Heart left ventricle (tissue), 13 donors: ENCODE measurements at regions not wholly inside any gene's neighbourhood (a gene's known extent, or its start where the extent isn't known, plus 50 kb on each side); places are given as distances from the start of the nearest gene placed in this dataset.

ENCODE experiments used
- POLR2A ChIP-seq, 2 donors: fragments of 450-650 bp; IDR thresholded peaks; one replicate each; pipeline ENCODE4 v1.6.1; 2017; ENCODE audit warnings: antibody characterized with exemption in 2 of 2, mild to moderate bottlenecking in 2 of 2, moderate library complexity in 2 of 2
- TF ChIP-seq, protein P1 (sequence below), 12 donors: fragments of 200-600 bp; sonication (generic) in 4 of 12; IDR thresholded peaks; one replicate each; pipeline versions ENCODE4 v1.5.0 to v1.8.0; 2018 to 2022; ENCODE audit warnings: antibody characterized with exemption in 12 of 12, mild to moderate bottlenecking in 5 of 12
- donor health status: ischemic (EF 13 %, LVEDD 7.1; RV severe dilation, severe dysfunction).
- donor health status: DM: no; HTN: yes; CAD: no.
- donor health status: DM: no; HTN: no; CAD: no.
- donor health status: ischemic (EF 25% LVEDD 6.9; RV normal size, moderate dysfunction).
- donor health status: ischemic (EF 25% LVEDD 5.7; RV mildly dilated, moderate dysfunction).
- donor health status: ischemic (EF 35%, LVEDD 5.7; RV mildly dilated, moderate dysfunction).
- donor health status: nonischemic (EF 11% LVEDD 7.7; RV severe dilation, severe dysfunction).
- donor health status: DM: yes; HTN: yes; CAD: no.
- donor health status: PGD.
- donor health status: ischemic (EF 29% LVEDD 5.4; RV normal size, mild dysfunction).
- donor health status: nonischemic (EF 23%, LVEDD 6.1; RV moderate dilation, normal function).

DNA sequence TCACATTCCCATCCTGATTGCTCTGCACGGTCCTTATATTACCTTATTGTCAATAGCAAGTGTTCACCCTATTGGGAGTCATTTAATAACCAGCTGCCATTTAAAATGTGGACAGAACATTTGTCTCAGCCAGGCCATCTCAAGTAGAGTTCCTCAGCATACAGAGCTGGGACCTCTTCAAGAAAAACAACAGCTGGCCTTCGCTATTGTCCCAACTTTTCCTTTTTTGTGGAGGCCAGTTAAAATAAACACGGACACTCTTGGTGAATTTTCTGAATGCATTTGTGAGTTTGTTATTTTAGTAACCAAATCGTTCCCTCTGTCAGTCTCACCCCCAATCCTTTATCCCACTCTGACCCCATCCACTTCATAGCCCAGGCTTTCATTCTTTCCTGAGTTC lies 395.3 kb upstream of the PITX2 start:
- TF ChIP-seq, protein P1, sequence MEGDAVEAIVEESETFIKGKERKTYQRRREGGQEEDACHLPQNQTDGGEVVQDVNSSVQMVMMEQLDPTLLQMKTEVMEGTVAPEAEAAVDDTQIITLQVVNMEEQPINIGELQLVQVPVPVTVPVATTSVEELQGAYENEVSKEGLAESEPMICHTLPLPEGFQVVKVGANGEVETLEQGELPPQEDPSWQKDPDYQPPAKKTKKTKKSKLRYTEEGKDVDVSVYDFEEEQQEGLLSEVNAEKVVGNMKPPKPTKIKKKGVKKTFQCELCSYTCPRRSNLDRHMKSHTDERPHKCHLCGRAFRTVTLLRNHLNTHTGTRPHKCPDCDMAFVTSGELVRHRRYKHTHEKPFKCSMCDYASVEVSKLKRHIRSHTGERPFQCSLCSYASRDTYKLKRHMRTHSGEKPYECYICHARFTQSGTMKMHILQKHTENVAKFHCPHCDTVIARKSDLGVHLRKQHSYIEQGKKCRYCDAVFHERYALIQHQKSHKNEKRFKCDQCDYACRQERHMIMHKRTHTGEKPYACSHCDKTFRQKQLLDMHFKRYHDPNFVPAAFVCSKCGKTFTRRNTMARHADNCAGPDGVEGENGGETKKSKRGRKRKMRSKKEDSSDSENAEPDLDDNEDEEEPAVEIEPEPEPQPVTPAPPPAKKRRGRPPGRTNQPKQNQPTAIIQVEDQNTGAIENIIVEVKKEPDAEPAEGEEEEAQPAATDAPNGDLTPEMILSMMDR (IDR thresholded peaks at IDR 0.05) = no peak
- TF ChIP-seq POLR2A (IDR thresholded peaks at IDR 0.05) = no peak
